ENCODE measurements at regions not wholly inside any gene's neighbourhood (a gene's known extent, or its start where the extent isn't known, plus 50 kb on each side); places are given as distances from the start of the nearest gene placed in this dataset.
A peak's percentile ranks its signal among the peaks of the same experiment; 100 is the strongest.
"Not testable (repeated sequence)": the region's sequence is repeated elsewhere in the genome, so short reads cannot be mapped to it uniquely, and the experiment has no call there.

GRCh38 chr7:42545049-42545724 is 308.2 kb upstream of the GLI3 start:
- H2AFZ ChIP-seq (ENCODE audit: low read depth, low read length): no peak overlapping the region
- H3K4me1 ChIP-seq (ENCODE audit: insufficient read depth, low read length): no peaks in the 10 kb centered on the region
- peaks cover 2% of the 10 kb centered on the region for H3K9me3 ChIP-seq (ENCODE audit: low read length)
- no peak overlapping the region for H3K4me3 ChIP-seq (ENCODE audit: low read length)
- H3K36me3 ChIP-seq (ENCODE audit: insufficient read depth, low read length): no peaks in the 10 kb centered on the region
- H3K27me3 ChIP-seq (ENCODE audit: insufficient read depth, low read length): no peaks in the 10 kb centered on the region

GRCh38 chr7:42543953-42544352 is 306.9 kb upstream of the GLI3 start:
- H2AFZ ChIP-seq (ENCODE audit: low read depth, low read length): no peak overlapping the region
- H3K27me3 ChIP-seq (ENCODE audit: insufficient read depth, low read length): no peaks in the 10 kb centered on the region
- H3K4me1 ChIP-seq (ENCODE audit: insufficient read depth, low read length): no peaks in the 10 kb centered on the region
- H3K36me3 ChIP-seq (ENCODE audit: insufficient read depth, low read length): no peaks in the 10 kb centered on the region
- H3K4me3 ChIP-seq (ENCODE audit: low read length): no peak overlapping the region
- H3K9me3 ChIP-seq (ENCODE audit: low read length): peaks cover 2% of the 10 kb centered on the region

GRCh38 chr7:42542446-42542845 is 305.4 kb upstream of the GLI3 start:
- not testable (repeated sequence) for H3K36me3 ChIP-seq (ENCODE audit: insufficient read depth, low read length); H3K27me3 ChIP-seq (ENCODE audit: insufficient read depth, low read length); H2AFZ ChIP-seq (ENCODE audit: low read depth, low read length); H3K4me1 ChIP-seq (ENCODE audit: insufficient read depth, low read length); H3K4me3 ChIP-seq (ENCODE audit: low read length); H3K9me3 ChIP-seq (ENCODE audit: low read length)

DNA sequence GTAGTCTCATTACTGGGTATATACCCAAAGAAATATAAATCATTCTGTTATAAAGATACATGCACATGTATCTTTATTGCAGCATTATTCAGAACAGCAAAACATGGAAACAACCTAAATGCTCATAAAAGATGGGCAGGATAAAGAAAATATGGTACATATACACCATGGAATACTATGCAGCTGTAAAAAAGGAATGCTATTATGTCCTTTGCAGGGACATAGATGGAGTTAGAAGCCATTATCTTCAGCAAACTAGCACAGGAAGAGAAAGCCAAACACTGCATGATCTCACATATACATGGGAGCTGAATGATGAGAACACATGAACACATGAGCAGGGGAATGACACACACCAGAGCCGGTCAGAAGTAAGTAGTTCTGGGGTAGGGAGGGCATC is 297.4 kb upstream of the GLI3 start:
- Histone ChIP-seq H3K4me1 (ENCODE audit: insufficient read depth, low read length) (no peaks in the 10 kb centered on the region), H3K36me3 (ENCODE audit: insufficient read depth, low read length) (no peaks in the 10 kb centered on the region), H3K27me3 (ENCODE audit: insufficient read depth, low read length) (no peaks in the 10 kb centered on the region), H2AFZ (ENCODE audit: low read depth, low read length) (no peak overlapping the region), H3K9me3 (ENCODE audit: low read length) (peaks cover 2% of the 10 kb centered on the region), H3K4me3 (ENCODE audit: low read length) (no peak overlapping the region)

- H3K36me3 ChIP-seq (ENCODE audit: insufficient read depth, low read length): no peaks in the 10 kb centered on the region
- H3K9me3 ChIP-seq (ENCODE audit: low read length): peaks cover 2% of the 10 kb centered on the region
- no peak overlapping the region for H3K4me3 ChIP-seq (ENCODE audit: low read length)
- H2AFZ ChIP-seq (ENCODE audit: low read depth, low read length): no peak overlapping the region
- H3K27me3 ChIP-seq (ENCODE audit: insufficient read depth, low read length): no peaks in the 10 kb centered on the region
- peaks cover 5% of the 10 kb centered on the region for H3K4me1 ChIP-seq (ENCODE audit: insufficient read depth, low read length)
Observed at GRCh38 chr7:42527004-42527403, 290.0 kb upstream of the GLI3 start.

GRCh38 chr7:42522227-42522991 is 285.4 kb upstream of the GLI3 start:
- H2AFZ ChIP-seq (ENCODE audit: low read depth, low read length): peak overlapping the region; percentile 63
- H3K4me3 ChIP-seq (ENCODE audit: low read length): no peak overlapping the region
- H3K36me3 ChIP-seq (ENCODE audit: insufficient read depth, low read length): no peaks in the 10 kb centered on the region
- H3K4me1 ChIP-seq (ENCODE audit: insufficient read depth, low read length): peaks cover 5% of the 10 kb centered on the region
- H3K9me3 ChIP-seq (ENCODE audit: low read length): peaks cover 2% of the 10 kb centered on the region
- no peaks in the 10 kb centered on the region for H3K27me3 ChIP-seq (ENCODE audit: insufficient read depth, low read length)

- no peak overlapping the region for H2AFZ ChIP-seq (ENCODE audit: low read depth, low read length)
- no peaks in the 10 kb centered on the region for H3K36me3 ChIP-seq (ENCODE audit: insufficient read depth, low read length)
- no peaks in the 10 kb centered on the region for H3K4me1 ChIP-seq (ENCODE audit: insufficient read depth, low read length)
- H3K9me3 ChIP-seq (ENCODE audit: low read length): no peaks in the 10 kb centered on the region
- H3K27me3 ChIP-seq (ENCODE audit: insufficient read depth, low read length): no peaks in the 10 kb centered on the region
- no peak overlapping the region for H3K4me3 ChIP-seq (ENCODE audit: low read length)
Observed at GRCh38 chr7:42511027-42511426, 274.0 kb upstream of the GLI3 start.

- H3K36me3 ChIP-seq (ENCODE audit: insufficient read depth, low read length): no peaks in the 10 kb centered on the region
- no peaks in the 10 kb centered on the region for H3K4me1 ChIP-seq (ENCODE audit: insufficient read depth, low read length)
- H3K4me3 ChIP-seq (ENCODE audit: low read length): no peak overlapping the region
- H2AFZ ChIP-seq (ENCODE audit: low read depth, low read length): no peak overlapping the region
- H3K9me3 ChIP-seq (ENCODE audit: low read length): no peaks in the 10 kb centered on the region
- H3K27me3 ChIP-seq (ENCODE audit: insufficient read depth, low read length): no peaks in the 10 kb centered on the region
Observed at GRCh38 chr7:42506097-42506496, 269.1 kb upstream of the GLI3 start.

DNA sequence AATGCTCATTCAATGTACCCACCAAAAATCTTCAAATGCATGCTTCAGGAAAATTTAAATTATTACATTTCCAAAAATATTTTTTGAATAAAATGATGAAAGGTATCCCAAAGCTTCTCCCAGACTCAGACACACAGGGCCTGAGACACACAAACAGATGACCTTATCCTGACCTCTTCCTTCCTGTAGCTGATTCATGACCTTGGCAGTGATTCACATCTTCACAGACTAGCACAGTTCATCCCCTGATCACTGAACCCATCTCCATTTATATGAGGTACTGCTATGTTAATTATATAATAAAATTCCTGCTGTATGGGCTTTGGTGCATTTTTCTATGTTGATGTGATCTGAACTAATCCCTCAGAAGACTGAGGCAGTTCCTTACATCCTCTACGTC is 265.0 kb upstream of the GLI3 start:
- Histone ChIP-seq H2AFZ (ENCODE audit: low read depth, low read length) (no peak overlapping the region), H3K36me3 (ENCODE audit: insufficient read depth, low read length) (no peaks in the 10 kb centered on the region), H3K4me3 (ENCODE audit: low read length) (no peak overlapping the region), H3K4me1 (ENCODE audit: insufficient read depth, low read length) (no peaks in the 10 kb centered on the region), H3K27me3 (ENCODE audit: insufficient read depth, low read length) (no peaks in the 10 kb centered on the region), H3K9me3 (ENCODE audit: low read length) (no peaks in the 10 kb centered on the region)

GRCh38 chr7:42495256-42495655 is 258.2 kb upstream of the GLI3 start:
- H3K36me3 ChIP-seq (ENCODE audit: insufficient read depth, low read length): no peaks in the 10 kb centered on the region
- no peak overlapping the region for H3K4me3 ChIP-seq (ENCODE audit: low read length)

DNA sequence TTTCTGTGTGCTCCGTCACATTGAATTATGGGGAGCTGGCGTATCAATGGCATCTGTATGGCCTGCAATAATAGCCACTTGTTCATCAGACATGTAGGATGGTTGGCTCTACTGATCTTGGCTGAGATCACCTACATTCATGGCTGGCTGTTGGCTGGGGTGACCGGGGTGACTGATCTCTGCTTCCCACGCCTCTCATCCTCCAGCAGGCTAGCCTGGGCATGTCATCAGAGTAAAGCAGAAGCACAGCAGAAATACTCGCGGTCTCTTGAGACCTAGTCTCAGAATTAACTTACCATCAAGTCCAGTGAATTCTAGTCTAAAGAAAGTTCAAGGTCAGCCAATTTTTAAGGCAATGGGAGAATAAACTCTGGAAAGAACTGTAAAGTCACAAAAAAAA is 257.7 kb upstream of the GLI3 start:
- peak overlapping the region; percentile 41 for H2AFZ ChIP-seq (ENCODE audit: low read depth, low read length)
- H3K9me3 ChIP-seq (ENCODE audit: low read length): no peaks in the 10 kb centered on the region
- no peaks in the 10 kb centered on the region for H3K36me3 ChIP-seq (ENCODE audit: insufficient read depth, low read length)
- H3K27me3 ChIP-seq (ENCODE audit: insufficient read depth, low read length): no peaks in the 10 kb centered on the region
- H3K4me3 ChIP-seq (ENCODE audit: low read length): no peak overlapping the region
- H3K4me1 ChIP-seq (ENCODE audit: insufficient read depth, low read length): peaks cover 17% of the 10 kb centered on the region

More at GRCh38 chr7:42495256-42495655, 258.2 kb upstream of the GLI3 start:
- H3K9me3 ChIP-seq (ENCODE audit: low read length): no peaks in the 10 kb centered on the region
- no peaks in the 10 kb centered on the region for H3K27me3 ChIP-seq (ENCODE audit: insufficient read depth, low read length)
- peaks cover 17% of the 10 kb centered on the region for H3K4me1 ChIP-seq (ENCODE audit: insufficient read depth, low read length)
- peak overlapping the region; percentile 41 for H2AFZ ChIP-seq (ENCODE audit: low read depth, low read length)

- Histone ChIP-seq H3K9me3 (ENCODE audit: low read length) (no peaks in the 10 kb centered on the region), H2AFZ (ENCODE audit: low read depth, low read length) (peak overlapping the region; percentile 83), H3K27me3 (ENCODE audit: insufficient read depth, low read length) (no peaks in the 10 kb centered on the region), H3K36me3 (ENCODE audit: insufficient read depth, low read length) (no peaks in the 10 kb centered on the region), H3K4me3 (ENCODE audit: low read length) (no peak overlapping the region), H3K4me1 (ENCODE audit: insufficient read depth, low read length) (peaks cover 17% of the 10 kb centered on the region)
Observed at GRCh38 chr7:42494199-42494710, 257.2 kb upstream of the GLI3 start.

DNA sequence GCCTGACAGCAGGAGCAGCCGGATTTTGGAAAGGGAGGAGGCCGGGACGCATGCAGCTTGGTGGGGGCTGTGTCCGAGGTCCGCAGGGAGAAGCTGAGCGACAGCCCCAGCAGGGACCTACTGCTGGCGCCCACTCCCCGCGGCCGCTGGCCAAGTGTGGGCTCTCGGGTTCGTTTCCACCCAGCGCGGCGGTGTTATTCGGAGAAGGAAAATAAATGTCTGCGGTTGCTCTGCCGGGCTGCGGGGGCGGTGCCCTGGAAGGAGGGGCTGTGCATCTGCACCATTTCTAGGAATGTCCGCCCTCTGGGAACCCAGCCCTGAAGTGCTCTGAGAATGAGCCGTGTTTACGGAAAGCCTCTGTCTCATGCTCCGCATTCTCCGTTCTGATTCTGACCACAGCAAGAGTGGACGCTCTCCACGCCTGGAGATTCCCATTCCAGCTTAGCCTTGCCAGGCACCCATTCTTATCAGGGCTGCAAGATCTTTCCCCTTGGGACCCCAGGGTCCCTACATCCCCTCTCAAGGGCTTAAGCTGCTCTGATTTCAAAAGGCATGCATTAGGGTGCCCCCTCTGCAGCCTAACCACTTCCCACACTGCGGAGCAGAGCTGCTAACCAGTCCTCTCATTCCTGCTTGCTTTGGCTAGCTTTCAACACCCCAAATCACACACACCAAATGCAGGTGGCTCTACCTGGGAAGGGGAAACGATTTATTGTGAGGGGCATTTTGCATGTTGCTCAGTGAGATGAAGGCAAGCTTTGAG is 256.6 kb upstream of the GLI3 start:
- Histone ChIP-seq H3K4me1 (ENCODE audit: insufficient read depth, low read length) (peaks cover 17% of the 10 kb centered on the region), H3K9me3 (ENCODE audit: low read length) (no peaks in the 10 kb centered on the region), H2AFZ (ENCODE audit: low read depth, low read length) (peak overlapping the region; percentile 83), H3K36me3 (ENCODE audit: insufficient read depth, low read length) (no peaks in the 10 kb centered on the region), H3K27me3 (ENCODE audit: insufficient read depth, low read length) (no peaks in the 10 kb centered on the region), H3K4me3 (ENCODE audit: low read length) (peak overlapping the region; percentile 53)
